ENCODE measurements at regions not wholly inside any gene's neighbourhood (a gene's known extent, or its start where the extent isn't known, plus 50 kb on each side); places are given as distances from the start of the nearest gene placed in this dataset.

GRCh38 chr7:65462148-65462716, 88.6 kb downstream of the ZNF92 start:
- no peak for TF ChIP-seq CTCF (IDR thresholded peaks at IDR 0.05; ENCODE audit: poor library complexity, severe bottlenecking)
- TF ChIP-seq REST (IDR thresholded peaks at IDR 0.05; ENCODE audit: borderline replicate concordance), result no peak
- TF ChIP-seq RAD21 (conservative IDR thresholded peaks at IDR 0.05), result no peak
- no peak for TF ChIP-seq EZH2 (IDR thresholded peaks at IDR 0.05; ENCODE audit: borderline replicate concordance, insufficient read depth, low read length, poor library complexity, severe bottlenecking)
- no peak for TF ChIP-seq POLR2AphosphoS5 (IDR thresholded peaks at IDR 0.05)
- no peak for TF ChIP-seq SMC3 (conservative IDR thresholded peaks at IDR 0.05; ENCODE audit: poor library complexity)
- TF ChIP-seq EP300 (conservative IDR thresholded peaks at IDR 0.05; ENCODE audit: poor library complexity, severe bottlenecking), result no peak

All from neural cell (in vitro differentiated cells).